ENCODE measurements at regions not wholly inside any gene's neighbourhood (a gene's known extent, or its start where the extent isn't known, plus 50 kb on each side); places are given as distances from the start of the nearest gene placed in this dataset.

GRCh38 chr12:65602253-65602609, 222.1 kb upstream of the HMGA2 start:
- Histone ChIP-seq H3K9me3 (ENCODE audit: control insufficient read depth in 1 of 2, insufficient read depth in 1 of 2, low read length in 2 of 2) (no peaks in the 10 kb centered on the region), H3K4me3 (ENCODE audit: low read length) (no peak overlapping the region), H3K27ac (ENCODE audit: low read depth in 1 of 2, low read length in 2 of 2) (no peak overlapping the region), H3K27me3 (ENCODE audit: control insufficient read depth in 1 of 2, insufficient read depth in 2 of 2, low read length in 2 of 2) (peaks cover 2 to 7% of the 10 kb centered on the region in 2 experiments), H3K36me3 (ENCODE audit: insufficient read depth, low read length) (no peaks in the 10 kb centered on the region), H3K4me1 (ENCODE audit: insufficient read depth, low read length) (no peaks in the 10 kb centered on the region)
- ATAC-seq (ENCODE audit: poor library complexity) (no peak), DNase-seq (no peak)
- CTCF ChIA-PET, result no interaction called here
- Mint-ChIP-seq H3K36me3 (ENCODE audit: low read depth) (no peaks in the 10 kb centered on the region), H3K27me3 (peaks cover 25% of the 10 kb centered on the region), H3K4me3 (no peak overlapping the region), H3K9me3 (no peaks in the 10 kb centered on the region), H3K4me1 (ENCODE audit: low read depth) (no peaks in the 10 kb centered on the region), H3K27ac (no peak overlapping the region)
- intact Hi-C loops (cut with DNase I, micrococcal nuclease), result no loop called here
- POLR2A ChIA-PET, result no interaction called here
- peak; percentile 23 for TF ChIP-seq CTCF (IDR thresholded peaks at IDR 0.05)

- intact Hi-C loops (cut with DNase I, micrococcal nuclease), result no loop called here
- H3K27me3 Mint-ChIP-seq, result peaks cover 25% of the 10 kb centered on the region
- H3K4me1 Mint-ChIP-seq (ENCODE audit: low read depth), result no peaks in the 10 kb centered on the region
- no peak for TF ChIP-seq CTCF (IDR thresholded peaks at IDR 0.05)
- H3K4me3 Mint-ChIP-seq, result no peak overlapping the region
- H3K36me3 Mint-ChIP-seq (ENCODE audit: low read depth), result no peaks in the 10 kb centered on the region
- CTCF ChIA-PET, result no interaction called here
- H3K27ac Mint-ChIP-seq, result no peak overlapping the region
- DNase-seq (peak in 4 of 14 experiments; percentile 1 to 26 (median 20)), ATAC-seq (ENCODE audit: poor library complexity) (no peak)
- POLR2A ChIA-PET, result no interaction called here
- no peaks in the 10 kb centered on the region for H3K9me3 ChIP-seq (ENCODE audit: control insufficient read depth in 1 of 2, insufficient read depth in 1 of 2, low read length in 2 of 2)
- H3K27ac ChIP-seq (ENCODE audit: low read depth in 1 of 2, low read length in 2 of 2), result no peak overlapping the region
- no peaks in the 10 kb centered on the region for H3K36me3 ChIP-seq (ENCODE audit: insufficient read depth, low read length)
- H3K4me3 ChIP-seq (ENCODE audit: low read length), result no peak overlapping the region
- H3K9me3 Mint-ChIP-seq, result no peaks in the 10 kb centered on the region
- no peaks in the 10 kb centered on the region for H3K4me1 ChIP-seq (ENCODE audit: insufficient read depth, low read length)
- H3K27me3 ChIP-seq (ENCODE audit: control insufficient read depth in 1 of 2, insufficient read depth in 2 of 2, low read length in 2 of 2), result peaks cover 2 to 7% of the 10 kb centered on the region in 2 experiments
Measured at GRCh38 chr12:65602610-65603295, 221.5 kb upstream of the HMGA2 start.

GRCh38 chr12:65603438-65604351, 220.6 kb upstream of the HMGA2 start:
- Mint-ChIP-seq H3K9me3 (no peaks in the 10 kb centered on the region), H3K36me3 (ENCODE audit: low read depth) (no peaks in the 10 kb centered on the region), H3K27ac (no peak overlapping the region), H3K4me3 (no peak overlapping the region), H3K27me3 (peaks cover 25% of the 10 kb centered on the region), H3K4me1 (ENCODE audit: low read depth) (no peaks in the 10 kb centered on the region)
- H3K36me3 ChIP-seq (ENCODE audit: insufficient read depth, low read length), result no peaks in the 10 kb centered on the region
- H3K27me3 ChIP-seq (ENCODE audit: control insufficient read depth in 1 of 2, insufficient read depth in 2 of 2, low read length in 2 of 2), result peaks cover 2 to 7% of the 10 kb centered on the region in 2 experiments
- H3K4me1 ChIP-seq (ENCODE audit: insufficient read depth, low read length), result no peaks in the 10 kb centered on the region
- DNase-seq (no peak), ATAC-seq (ENCODE audit: poor library complexity) (no peak)
- H3K9me3 ChIP-seq (ENCODE audit: control insufficient read depth in 1 of 2, insufficient read depth in 1 of 2, low read length in 2 of 2), result peaks cover 0 to under 1% of the 10 kb centered on the region in 2 experiments
- H3K27ac ChIP-seq (ENCODE audit: low read depth in 1 of 2, low read length in 2 of 2), result no peak overlapping the region
- no peak overlapping the region for H3K4me3 ChIP-seq (ENCODE audit: low read length)
- no peak for TF ChIP-seq CTCF (IDR thresholded peaks at IDR 0.05)
- intact Hi-C loops (cut with DNase I, micrococcal nuclease), result no loop called here
- POLR2A ChIA-PET, result no interaction called here
- CTCF ChIA-PET, result no interaction called here
